Renal pelvis (tissue), 1 donor: ENCODE measurements at regions not wholly inside any gene's neighbourhood (a gene's known extent, or its start where the extent isn't known, plus 50 kb on each side); places are given as distances from the start of the nearest gene placed in this dataset.

Experiments
- DNase-seq: peaks from one replicate; pipeline ENCODE4 v3.0.0-alpha.2; 2013

DNA sequence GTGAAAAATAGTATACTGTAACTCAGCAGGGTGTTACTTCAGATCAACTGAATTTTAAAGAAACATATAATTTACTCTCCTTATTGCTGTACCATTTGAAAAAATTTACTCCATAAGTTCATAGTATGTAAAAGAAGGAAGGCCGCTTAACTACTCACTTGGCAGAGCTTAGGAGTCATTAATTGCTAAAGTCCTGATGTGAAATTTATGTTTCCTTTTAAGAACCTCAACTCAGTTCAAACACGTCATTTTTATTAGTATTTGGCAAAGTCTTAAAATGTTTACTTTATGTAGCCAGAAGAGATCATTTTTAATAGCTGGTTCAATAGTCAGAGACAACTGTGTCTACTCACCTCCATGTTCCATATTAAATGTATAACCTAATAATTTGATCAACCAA lies 268.6 kb downstream of the CDH10 start:
- no peak for DNase-seq

DNA sequence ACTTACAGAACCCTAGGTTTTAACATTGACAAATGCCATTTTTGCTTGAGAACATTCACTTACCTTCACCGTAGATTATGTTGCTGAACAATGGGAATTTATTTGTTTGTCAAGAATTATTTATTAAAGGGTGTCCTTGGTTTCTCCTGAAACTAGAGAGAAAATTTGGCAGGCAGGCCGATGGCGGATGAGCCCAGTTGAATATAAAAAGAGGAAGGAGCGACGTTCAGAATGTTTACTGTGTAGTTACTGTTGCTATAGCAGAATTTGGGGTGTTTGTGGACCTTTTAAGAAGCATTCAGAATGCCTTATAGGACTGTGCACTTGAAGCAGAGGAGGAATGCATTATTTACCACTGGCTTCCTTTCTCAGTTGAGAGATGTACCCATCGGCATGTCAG lies 268.2 kb downstream of the CDH10 start:
- DNase-seq = no peak

DNA sequence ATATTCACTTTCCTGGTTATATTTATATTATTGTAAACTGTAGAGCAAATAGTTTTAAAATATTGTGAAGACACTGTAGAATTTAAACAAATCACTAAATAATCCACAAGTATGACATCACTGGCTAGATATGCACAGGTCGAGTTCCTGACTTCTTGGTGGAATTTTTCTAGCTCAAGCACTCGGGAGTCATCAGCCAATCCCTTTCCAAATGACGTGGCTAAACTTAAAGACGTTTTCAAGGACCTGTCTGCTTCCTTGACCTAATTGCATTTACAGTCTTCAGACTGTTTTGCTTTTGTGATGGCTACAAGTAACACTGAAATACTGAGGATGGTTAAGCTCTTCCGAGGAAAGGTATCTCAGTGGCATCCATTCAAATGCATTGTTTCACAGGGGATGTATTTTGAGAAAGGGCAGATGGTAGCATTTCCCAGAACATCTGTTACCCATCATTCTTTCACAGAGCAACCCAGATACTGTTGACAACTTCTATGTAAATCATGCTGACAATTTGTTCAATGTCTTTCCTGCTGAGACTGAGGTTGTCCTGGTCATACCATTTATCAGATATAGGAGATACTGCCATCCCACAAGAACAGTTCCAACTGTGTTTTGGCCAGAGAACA lies 262.8 kb downstream of the CDH10 start:
- no peak for DNase-seq

DNA sequence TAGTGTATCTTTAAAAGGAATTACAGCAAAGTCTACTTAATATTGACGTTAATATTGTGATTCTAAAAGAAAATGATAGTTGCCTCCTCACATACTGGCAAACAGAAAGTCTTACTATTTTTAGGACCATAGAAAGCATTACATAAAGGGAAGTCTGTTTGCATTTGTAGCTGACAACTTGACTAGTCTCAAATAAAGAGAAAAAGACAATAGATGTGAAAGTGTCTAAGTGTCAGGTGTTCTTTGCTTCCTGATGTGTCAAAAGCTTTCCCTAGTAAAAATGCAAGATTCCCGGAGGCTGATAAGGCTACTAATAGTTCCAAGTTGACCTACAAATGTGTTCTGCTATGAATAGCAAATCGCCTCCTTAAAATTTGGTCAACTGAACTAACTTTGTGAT lies 259.7 kb downstream of the CDH10 start:
- DNase-seq = no peak

- no peak for DNase-seq
Observed at GRCh38 chr5:24385617-24386016, 259.2 kb downstream of the CDH10 start.

GRCh38 chr5:24388448-24388847 lies 256.3 kb downstream of the CDH10 start:
- DNase-seq = no peak

GRCh38 chr5:24389968-24390367 lies 254.8 kb downstream of the CDH10 start:
- no peak for DNase-seq

- DNase-seq = no peak
Observed at GRCh38 chr5:24391816-24392215, 253.0 kb downstream of the CDH10 start.

GRCh38 chr5:24397601-24398000 lies 247.2 kb downstream of the CDH10 start:
- no peak for DNase-seq

DNA sequence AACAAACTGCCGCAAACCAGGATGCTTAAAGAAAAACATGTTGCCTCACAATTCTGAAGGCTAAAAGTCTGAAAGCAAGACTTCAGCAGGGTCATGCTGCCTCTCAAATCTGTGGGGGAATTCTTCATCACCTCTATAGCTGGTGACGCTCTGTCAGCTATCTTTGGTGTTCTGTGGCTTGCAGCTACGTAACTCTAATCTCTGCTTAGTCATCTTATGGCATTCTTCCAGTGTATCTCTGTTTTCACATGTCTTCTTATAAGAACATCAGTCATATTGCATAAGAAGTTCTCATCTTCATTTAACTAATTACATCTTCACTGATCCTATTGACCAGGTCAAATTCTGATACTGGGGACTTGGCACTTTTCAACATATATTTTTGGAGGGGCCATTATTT lies 243.0 kb downstream of the CDH10 start:
- DNase-seq = no peak

GRCh38 chr5:24407466-24407865 lies 237.3 kb downstream of the CDH10 start:
- no peak for DNase-seq

- no peak for DNase-seq
Observed at GRCh38 chr5:24428345-24428744, 216.4 kb downstream of the CDH10 start.

DNA sequence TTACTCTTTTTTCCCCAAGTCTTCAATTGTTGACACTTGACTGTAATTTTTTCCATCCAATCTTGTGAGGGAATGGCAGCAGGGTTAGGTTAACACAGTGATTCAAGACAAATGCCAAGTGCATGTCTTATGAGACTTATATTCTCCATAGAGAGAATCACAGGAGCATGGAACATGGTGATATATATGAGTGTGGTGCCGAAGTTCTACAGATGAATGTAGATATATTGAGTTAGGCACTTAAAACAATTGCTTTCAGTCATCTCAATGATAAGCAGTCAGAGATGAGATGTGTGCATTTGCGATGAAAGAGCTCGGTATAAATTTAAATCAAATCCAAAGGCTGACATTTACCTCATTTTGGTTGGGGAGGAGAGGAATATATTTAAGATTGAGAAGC lies 211.2 kb downstream of the CDH10 start:
- DNase-seq = no peak
